ENCODE measurements at regions not wholly inside any gene's neighbourhood (a gene's known extent, or its start where the extent isn't known, plus 50 kb on each side); places are given as distances from the start of the nearest gene placed in this dataset.

DNA sequence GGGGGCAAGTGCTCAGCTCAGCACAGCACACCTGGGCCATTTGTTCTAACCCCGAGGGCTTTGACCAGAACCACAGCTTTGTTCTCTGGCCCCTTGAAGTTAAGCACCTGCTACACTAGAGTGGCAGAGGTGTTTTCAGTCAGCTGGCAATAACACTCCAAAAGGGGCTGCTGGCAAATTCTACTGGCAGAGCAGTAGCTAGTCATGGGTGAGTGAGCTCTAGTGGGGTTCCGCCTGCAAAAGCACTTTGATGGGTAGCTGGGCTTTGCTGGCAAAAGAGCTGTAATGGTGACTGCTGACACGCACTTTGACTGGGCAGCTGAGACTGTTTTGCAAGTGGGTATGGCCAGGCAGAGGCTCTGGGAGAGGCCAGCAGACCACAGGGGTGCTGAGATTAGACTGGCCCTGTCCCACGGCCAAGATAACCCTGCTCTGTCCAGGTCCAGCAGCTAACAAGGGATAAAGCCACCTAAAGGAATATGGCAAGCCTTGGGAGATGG is 65.2 kb upstream of the TENT5D start (continued):
- TF ChIP-seq, protein P1, sequence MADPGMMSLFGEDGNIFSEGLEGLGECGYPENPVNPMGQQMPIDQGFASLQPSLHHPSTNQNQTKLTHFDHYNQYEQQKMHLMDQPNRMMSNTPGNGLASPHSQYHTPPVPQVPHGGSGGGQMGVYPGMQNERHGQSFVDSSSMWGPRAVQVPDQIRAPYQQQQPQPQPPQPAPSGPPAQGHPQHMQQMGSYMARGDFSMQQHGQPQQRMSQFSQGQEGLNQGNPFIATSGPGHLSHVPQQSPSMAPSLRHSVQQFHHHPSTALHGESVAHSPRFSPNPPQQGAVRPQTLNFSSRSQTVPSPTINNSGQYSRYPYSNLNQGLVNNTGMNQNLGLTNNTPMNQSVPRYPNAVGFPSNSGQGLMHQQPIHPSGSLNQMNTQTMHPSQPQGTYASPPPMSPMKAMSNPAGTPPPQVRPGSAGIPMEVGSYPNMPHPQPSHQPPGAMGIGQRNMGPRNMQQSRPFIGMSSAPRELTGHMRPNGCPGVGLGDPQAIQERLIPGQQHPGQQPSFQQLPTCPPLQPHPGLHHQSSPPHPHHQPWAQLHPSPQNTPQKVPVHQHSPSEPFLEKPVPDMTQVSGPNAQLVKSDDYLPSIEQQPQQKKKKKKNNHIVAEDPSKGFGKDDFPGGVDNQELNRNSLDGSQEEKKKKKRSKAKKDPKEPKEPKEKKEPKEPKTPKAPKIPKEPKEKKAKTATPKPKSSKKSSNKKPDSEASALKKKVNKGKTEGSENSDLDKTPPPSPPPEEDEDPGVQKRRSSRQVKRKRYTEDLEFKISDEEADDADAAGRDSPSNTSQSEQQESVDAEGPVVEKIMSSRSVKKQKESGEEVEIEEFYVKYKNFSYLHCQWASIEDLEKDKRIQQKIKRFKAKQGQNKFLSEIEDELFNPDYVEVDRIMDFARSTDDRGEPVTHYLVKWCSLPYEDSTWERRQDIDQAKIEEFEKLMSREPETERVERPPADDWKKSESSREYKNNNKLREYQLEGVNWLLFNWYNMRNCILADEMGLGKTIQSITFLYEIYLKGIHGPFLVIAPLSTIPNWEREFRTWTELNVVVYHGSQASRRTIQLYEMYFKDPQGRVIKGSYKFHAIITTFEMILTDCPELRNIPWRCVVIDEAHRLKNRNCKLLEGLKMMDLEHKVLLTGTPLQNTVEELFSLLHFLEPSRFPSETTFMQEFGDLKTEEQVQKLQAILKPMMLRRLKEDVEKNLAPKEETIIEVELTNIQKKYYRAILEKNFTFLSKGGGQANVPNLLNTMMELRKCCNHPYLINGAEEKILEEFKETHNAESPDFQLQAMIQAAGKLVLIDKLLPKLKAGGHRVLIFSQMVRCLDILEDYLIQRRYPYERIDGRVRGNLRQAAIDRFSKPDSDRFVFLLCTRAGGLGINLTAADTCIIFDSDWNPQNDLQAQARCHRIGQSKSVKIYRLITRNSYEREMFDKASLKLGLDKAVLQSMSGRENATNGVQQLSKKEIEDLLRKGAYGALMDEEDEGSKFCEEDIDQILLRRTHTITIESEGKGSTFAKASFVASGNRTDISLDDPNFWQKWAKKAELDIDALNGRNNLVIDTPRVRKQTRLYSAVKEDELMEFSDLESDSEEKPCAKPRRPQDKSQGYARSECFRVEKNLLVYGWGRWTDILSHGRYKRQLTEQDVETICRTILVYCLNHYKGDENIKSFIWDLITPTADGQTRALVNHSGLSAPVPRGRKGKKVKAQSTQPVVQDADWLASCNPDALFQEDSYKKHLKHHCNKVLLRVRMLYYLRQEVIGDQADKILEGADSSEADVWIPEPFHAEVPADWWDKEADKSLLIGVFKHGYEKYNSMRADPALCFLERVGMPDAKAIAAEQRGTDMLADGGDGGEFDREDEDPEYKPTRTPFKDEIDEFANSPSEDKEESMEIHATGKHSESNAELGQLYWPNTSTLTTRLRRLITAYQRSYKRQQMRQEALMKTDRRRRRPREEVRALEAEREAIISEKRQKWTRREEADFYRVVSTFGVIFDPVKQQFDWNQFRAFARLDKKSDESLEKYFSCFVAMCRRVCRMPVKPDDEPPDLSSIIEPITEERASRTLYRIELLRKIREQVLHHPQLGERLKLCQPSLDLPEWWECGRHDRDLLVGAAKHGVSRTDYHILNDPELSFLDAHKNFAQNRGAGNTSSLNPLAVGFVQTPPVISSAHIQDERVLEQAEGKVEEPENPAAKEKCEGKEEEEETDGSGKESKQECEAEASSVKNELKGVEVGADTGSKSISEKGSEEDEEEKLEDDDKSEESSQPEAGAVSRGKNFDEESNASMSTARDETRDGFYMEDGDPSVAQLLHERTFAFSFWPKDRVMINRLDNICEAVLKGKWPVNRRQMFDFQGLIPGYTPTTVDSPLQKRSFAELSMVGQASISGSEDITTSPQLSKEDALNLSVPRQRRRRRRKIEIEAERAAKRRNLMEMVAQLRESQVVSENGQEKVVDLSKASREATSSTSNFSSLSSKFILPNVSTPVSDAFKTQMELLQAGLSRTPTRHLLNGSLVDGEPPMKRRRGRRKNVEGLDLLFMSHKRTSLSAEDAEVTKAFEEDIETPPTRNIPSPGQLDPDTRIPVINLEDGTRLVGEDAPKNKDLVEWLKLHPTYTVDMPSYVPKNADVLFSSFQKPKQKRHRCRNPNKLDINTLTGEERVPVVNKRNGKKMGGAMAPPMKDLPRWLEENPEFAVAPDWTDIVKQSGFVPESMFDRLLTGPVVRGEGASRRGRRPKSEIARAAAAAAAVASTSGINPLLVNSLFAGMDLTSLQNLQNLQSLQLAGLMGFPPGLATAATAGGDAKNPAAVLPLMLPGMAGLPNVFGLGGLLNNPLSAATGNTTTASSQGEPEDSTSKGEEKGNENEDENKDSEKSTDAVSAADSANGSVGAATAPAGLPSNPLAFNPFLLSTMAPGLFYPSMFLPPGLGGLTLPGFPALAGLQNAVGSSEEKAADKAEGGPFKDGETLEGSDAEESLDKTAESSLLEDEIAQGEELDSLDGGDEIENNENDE (IDR thresholded peaks at IDR 0.05; ENCODE audit: insufficient replicate concordance, low read length): no peak
- TF ChIP-seq NANOG (IDR thresholded peaks at IDR 0.05; ENCODE audit: insufficient read depth, low read depth, low read length, poor library complexity, severe bottlenecking) (no peak), RAD21 (IDR thresholded peaks at IDR 0.05 in 1 of 2, conservative IDR thresholded peaks at IDR 0.05 in 1 of 2; ENCODE audit: low read depth in 2 of 2, low read length in 2 of 2) (no peak), POU5F1 (IDR thresholded peaks at IDR 0.05; ENCODE audit: low read depth, low read length) (no peak), CHD1 (IDR thresholded peaks at IDR 0.05; ENCODE audit: low read depth, low read length) (no peak), TCF12 (IDR thresholded peaks at IDR 0.05; ENCODE audit: low read depth, low read length) (no peak), MAFK (IDR thresholded peaks at IDR 0.05; ENCODE audit: low read depth, low read length) (no peak), GABPA (IDR thresholded peaks at IDR 0.05; ENCODE audit: borderline replicate concordance, insufficient read depth, low read length) (no peak), RXRA (IDR thresholded peaks at IDR 0.05; ENCODE audit: insufficient read depth, low read depth, low read length) (no peak), SIRT6 (IDR thresholded peaks at IDR 0.05; ENCODE audit: low read length) (no peak)
- TF ChIP-seq, protein P2, sequence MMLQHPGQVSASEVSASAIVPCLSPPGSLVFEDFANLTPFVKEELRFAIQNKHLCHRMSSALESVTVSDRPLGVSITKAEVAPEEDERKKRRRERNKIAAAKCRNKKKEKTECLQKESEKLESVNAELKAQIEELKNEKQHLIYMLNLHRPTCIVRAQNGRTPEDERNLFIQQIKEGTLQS (IDR thresholded peaks at IDR 0.05; ENCODE audit: insufficient read depth, low read depth, low read length): no peak
